HepG2 (cell line): ENCODE measurements at regions not wholly inside any gene's neighbourhood (a gene's known extent, or its start where the extent isn't known, plus 50 kb on each side); places are given as distances from the start of the nearest gene placed in this dataset.

ENCODE experiments used
- ATAC-seq: fragments of 200-7000 bp; cut with Tn5 transposase; 3 replicates; pipeline ENCODE4 v1.9.1; 2020; ENCODE audit warnings: mild to moderate bottlenecking, moderate library complexity
- BruUV-seq: library from RNA; stranded (reverse); fragments of 400-500 nt; replicated peaks from 2 replicates; lab custom pipeline; 2021; lab: Mats Ljungman, UMichigan
- CTCF ChIA-PET: fragments of 300-600 bp; formaldehyde crosslinking; extraction: SDS; loops from one replicate; lab custom pipeline; 2021; ENCODE audit warnings: low total read pairs, inconsistent platforms, low intra/inter-chr PET ratio; lab: Yijun Ruan, JAX
- POLR2A ChIA-PET: fragments of 350-600 bp; sonication (Branson Sonifier 250); formaldehyde crosslinking; loops from one replicate; lab custom pipeline; 2020; ENCODE audit warnings: antibody characterized with exemption, inconsistent platforms; lab: Yijun Ruan, JAX
- DNase-seq: peaks from one replicate; pipeline ENCODE4 v3.0.0-alpha.2; 2015; ENCODE audit warnings: low spot score
- FAIRE-seq: peaks from 3 replicates; lab custom pipeline; 2011; peaks lifted over from hg19 to GRCh38; lab: Jason Lieb, UNC
- H2AFZ ChIP-seq: one replicate; pipeline ENCODE4 v1.6.1; 2011; ENCODE audit warnings: low read length, inconsistent platforms
- H3K27ac ChIP-seq: fragments of 300-600 bp; 3 replicates; pipeline ENCODE4 v1.8.0; 2011; ENCODE audit warnings: mixed run types, mild to moderate bottlenecking, mixed read lengths, low read length, inconsistent platforms; ENCODE audit not compliant: insufficient read depth; ENCODE audit errors: extremely low read length
- H3K27me3 ChIP-seq, 2 experiments: fragments of 200-600 bp in 1 of 2; 2 replicates in 1 of 2; 3 replicates in 1 of 2; pipeline versions ENCODE4 v1.6.0 to v1.8.0; 2011; ENCODE audit warnings: low read length in 2 of 2, mild to moderate bottlenecking in 2 of 2, moderate library complexity in 2 of 2, inconsistent platforms in 1 of 2; ENCODE audit not compliant: insufficient read depth in 2 of 2, control insufficient read depth in 1 of 2
- H3K36me3 ChIP-seq, 2 experiments: fragments of 200-600 bp in 1 of 2; replicated peaks in 1 of 2; 2 replicates in 1 of 2; 3 replicates in 1 of 2; pipeline versions ENCODE4 v1.5.1 to v1.8.0; 2011; ENCODE audit warnings: low read length in 2 of 2, inconsistent platforms in 1 of 2; ENCODE audit not compliant: insufficient read depth in 2 of 2, control insufficient read depth in 1 of 2
- H3K4me1 ChIP-seq: 2 replicates; pipeline ENCODE4 v1.5.1; 2012; ENCODE audit warnings: low read length, inconsistent platforms; ENCODE audit not compliant: insufficient read depth
- H3K4me2 ChIP-seq: 2 replicates; pipeline ENCODE4 v1.6.0; 2011; ENCODE audit warnings: low read depth, low read length, inconsistent platforms
- H3K4me3 ChIP-seq, 3 experiments: fragments of 200-600 bp in 1 of 3; sonication (generic), shearing (Covaris generic) in 1 of 3; replicated peaks in 1 of 3; 2 replicates each; pipeline ENCODE4 v1.5.1; 2011 to 2016; ENCODE audit warnings: low read length in 3 of 3, inconsistent platforms in 2 of 3, low read depth in 2 of 3, mild to moderate bottlenecking in 2 of 3, control low read depth in 1 of 3, mixed read lengths in 1 of 3; ENCODE audit not compliant: insufficient read depth in 1 of 3
- H3K79me2 ChIP-seq: one replicate; pipeline ENCODE4 v1.6.1; 2011; ENCODE audit warnings: low read length, inconsistent platforms; ENCODE audit not compliant: insufficient read depth
- H3K9ac ChIP-seq: 2 replicates; pipeline ENCODE4 v1.6.0; 2011; ENCODE audit warnings: mild to moderate bottlenecking, low read depth, low read length, inconsistent platforms; ENCODE audit not compliant: insufficient read depth
- H3K9me3 ChIP-seq: 2 replicates; pipeline ENCODE4 v1.5.1; 2012; ENCODE audit warnings: mild to moderate bottlenecking, low read length
- H4K20me1 ChIP-seq: 2 replicates; pipeline ENCODE4 v1.6.0; 2011; ENCODE audit warnings: inconsistent platforms, mild to moderate bottlenecking, low read length, moderate library complexity; ENCODE audit not compliant: insufficient read depth
- AKAP8 ChIP-seq: sonication (generic); formaldehyde crosslinking; IDR thresholded peaks from 2 replicates; pipeline ENCODE4 v1.5.1; 2020; ENCODE audit warnings: mild to moderate bottlenecking, missing genetic modification reagents
- CSRNP1 ChIP-seq: sonication (generic); formaldehyde crosslinking; IDR thresholded peaks from 2 replicates; pipeline ENCODE4 v1.8.1; 2023; ENCODE audit warnings: mild to moderate bottlenecking, missing genetic modification reagents
- HMGXB4 ChIP-seq, 2 experiments: sonication (generic) in 1 of 2; formaldehyde crosslinking in 1 of 2; IDR thresholded peaks; 2 replicates each; pipeline versions ENCODE4 v1.4.0 to v1.6.1; 2018 to 2020; ENCODE audit warnings: missing genetic modification reagents in 2 of 2, borderline replicate concordance in 1 of 2, low read depth in 1 of 2, mild to moderate bottlenecking in 1 of 2, missing biosample characterization in 1 of 2
- NFYC ChIP-seq: IDR thresholded peaks from 2 replicates; pipeline ENCODE4 v1.6.1; 2016; ENCODE audit warnings: missing genetic modification reagents, missing compliant biosample characterization
- PHF21A ChIP-seq: sonication (generic); formaldehyde crosslinking; IDR thresholded peaks from 2 replicates; pipeline ENCODE4 v1.5.0; 2020; ENCODE audit warnings: mild to moderate bottlenecking, missing genetic modification reagents
- REST ChIP-seq, 2 experiments: IDR thresholded peaks; 2 replicates each; pipeline ENCODE4 v1.6.1; 2011 to 2012; ENCODE audit warnings: low read length in 2 of 2, borderline replicate concordance in 1 of 2, low read depth in 1 of 2, mild to moderate bottlenecking in 1 of 2, moderate library complexity in 1 of 2
- SKIL ChIP-seq: sonication (generic); formaldehyde crosslinking; IDR thresholded peaks from 2 replicates; pipeline ENCODE4 v1.8.0; 2022; ENCODE audit warnings: missing genetic modification reagents, mild to moderate bottlenecking, moderate library complexity, borderline replicate concordance
- ZNF225 ChIP-seq: sonication (generic); formaldehyde crosslinking; IDR thresholded peaks from 2 replicates; pipeline ENCODE4 v1.4.0; 2020; ENCODE audit warnings: mild to moderate bottlenecking, missing genetic modification reagents
- ZNF280D ChIP-seq: sonication (generic); formaldehyde crosslinking; IDR thresholded peaks from 2 replicates; pipeline ENCODE4 v1.5.1; 2020; ENCODE audit warnings: mild to moderate bottlenecking, missing genetic modification reagents
- ZNF292 ChIP-seq: sonication (generic); formaldehyde crosslinking; IDR thresholded peaks from 2 replicates; pipeline ENCODE4 v1.8.1; 2022; ENCODE audit warnings: mild to moderate bottlenecking, low read depth, missing genetic modification reagents, borderline replicate concordance
- ZSCAN29 ChIP-seq: sonication (generic); formaldehyde crosslinking; conservative IDR thresholded peaks from 2 replicates; pipeline ENCODE4 v1.4.0; 2020; ENCODE audit warnings: mild to moderate bottlenecking, missing genetic modification reagents
- WGBS: methylation state at CpG from one replicate; pipeline ENCODE4 v1.1.6; 2017; ENCODE audit warnings: low lambda C conversion rate; 5-methylcytosine and 5-hydroxymethylcytosine counted together
- in situ Hi-C: cut with HindIII; loops from 2 replicates; pipeline ENCODE4 v1.10.0; 2017; ENCODE audit warnings: low pct_unique_long_range_greater_than_20kb; ENCODE audit not compliant: extremely low pct_ligation_motif_present
- intact Hi-C: fragments of 100-400 bp; cut with micrococcal nuclease; formaldehyde crosslinking; loops from one replicate; pipeline ENCODE4 v1.10.0; 2022; ENCODE audit not compliant: unreplicated experiment

- Histone ChIP-seq H3K9ac (no peak overlapping the region), H3K27me3 (no peaks in the 10 kb centered on the region), H3K9me3 (no peaks in the 10 kb centered on the region), H3K4me1 (no peaks in the 10 kb centered on the region), H2AFZ (no peak overlapping the region), H3K36me3 (no peaks in the 10 kb centered on the region), H3K27ac (no peak overlapping the region), H3K4me2 (no peak overlapping the region), H3K79me2 (no peaks in the 10 kb centered on the region), H4K20me1 (no peaks in the 10 kb centered on the region), H3K4me3 (no peak overlapping the region)
- in situ Hi-C loops (no loop called here), intact Hi-C loops (no loop called here)
- ATAC-seq (no peak), DNase-seq (no peak), FAIRE-seq (no peak)
- WGBS: 36% methylated on average over 4 of the region's 4 CpGs
- TF ChIP-seq NFYC (CRISPR knock-in tag) (no peak), PHF21A (no peak), CSRNP1 (CRISPR knock-in tag) (no peak), ZNF292 (no peak), REST (IDR thresholded peaks at IDR 0.05; ENCODE audit: borderline replicate concordance in 1 of 2, low read depth in 1 of 2, low read length in 2 of 2) (no peak), ZNF280D (no peak), HMGXB4 (CRISPR knock-in tag; IDR thresholded peaks at IDR 0.05; ENCODE audit: borderline replicate concordance in 1 of 2, low read depth in 1 of 2) (no peak), ZNF225 (CRISPR knock-in tag) (no peak), ZSCAN29 (CRISPR knock-in tag) (no peak), SKIL (CRISPR knock-in tag) (no peak), AKAP8 (CRISPR knock-in tag) (no peak)
- ChIA-PET POLR2A (no interaction called here), CTCF (no interaction called here)
- BruUV-seq: no TSS peak
Observed at GRCh38 chrX:20971250-20971649, 403.0 kb upstream of the CNKSR2 start.
